ENCODE measurements at regions not wholly inside any gene's neighbourhood (a gene's known extent, or its start where the extent isn't known, plus 50 kb on each side); places are given as distances from the start of the nearest gene placed in this dataset.

DNA sequence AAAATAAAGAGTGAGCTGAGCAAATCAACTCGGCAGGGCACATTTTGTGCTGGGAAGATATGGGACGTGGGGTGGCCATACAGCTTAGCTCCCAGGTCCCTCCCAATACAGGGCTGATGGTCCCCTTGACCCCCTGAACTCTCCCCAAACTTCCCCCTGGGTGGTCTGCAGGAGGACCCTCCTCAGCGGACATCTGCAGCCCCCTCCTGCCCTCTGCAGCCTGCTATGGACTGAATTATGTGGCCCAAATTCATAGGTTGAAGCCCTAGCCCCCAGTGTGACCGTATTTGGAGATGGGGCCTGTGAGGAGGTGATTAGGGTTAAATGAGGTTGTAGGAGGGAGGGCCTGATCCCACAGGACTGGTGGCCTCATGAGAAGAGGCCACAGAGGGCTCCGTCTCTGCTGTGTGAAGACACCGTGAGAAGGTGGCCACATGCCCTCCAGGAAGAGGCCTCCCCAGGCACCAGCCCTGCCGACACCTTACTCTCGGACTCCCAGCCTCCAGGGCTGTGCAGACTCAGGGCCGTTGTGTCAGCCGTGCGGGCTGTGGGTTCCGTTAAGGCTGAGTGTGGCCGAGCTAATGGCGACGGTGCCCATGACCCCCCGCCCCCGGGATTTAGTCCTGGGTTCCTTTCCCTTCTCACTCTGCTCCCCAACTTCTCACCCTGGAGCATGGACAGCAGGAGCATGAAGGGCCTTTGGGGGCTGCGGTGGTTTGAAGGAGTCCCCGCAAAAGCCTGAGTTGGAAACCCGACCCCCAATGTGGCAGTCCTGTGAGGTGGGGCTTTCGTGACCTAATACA lies 1042.8 kb downstream of the BRD1 start:
- TF ChIP-seq, protein P1, sequence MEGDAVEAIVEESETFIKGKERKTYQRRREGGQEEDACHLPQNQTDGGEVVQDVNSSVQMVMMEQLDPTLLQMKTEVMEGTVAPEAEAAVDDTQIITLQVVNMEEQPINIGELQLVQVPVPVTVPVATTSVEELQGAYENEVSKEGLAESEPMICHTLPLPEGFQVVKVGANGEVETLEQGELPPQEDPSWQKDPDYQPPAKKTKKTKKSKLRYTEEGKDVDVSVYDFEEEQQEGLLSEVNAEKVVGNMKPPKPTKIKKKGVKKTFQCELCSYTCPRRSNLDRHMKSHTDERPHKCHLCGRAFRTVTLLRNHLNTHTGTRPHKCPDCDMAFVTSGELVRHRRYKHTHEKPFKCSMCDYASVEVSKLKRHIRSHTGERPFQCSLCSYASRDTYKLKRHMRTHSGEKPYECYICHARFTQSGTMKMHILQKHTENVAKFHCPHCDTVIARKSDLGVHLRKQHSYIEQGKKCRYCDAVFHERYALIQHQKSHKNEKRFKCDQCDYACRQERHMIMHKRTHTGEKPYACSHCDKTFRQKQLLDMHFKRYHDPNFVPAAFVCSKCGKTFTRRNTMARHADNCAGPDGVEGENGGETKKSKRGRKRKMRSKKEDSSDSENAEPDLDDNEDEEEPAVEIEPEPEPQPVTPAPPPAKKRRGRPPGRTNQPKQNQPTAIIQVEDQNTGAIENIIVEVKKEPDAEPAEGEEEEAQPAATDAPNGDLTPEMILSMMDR (IDR thresholded peaks at IDR 0.05; ENCODE audit: unreplicated experiment in 3 of 3), result no peak
- Mint-ChIP-seq H3K27ac (no peak overlapping the region), H3K36me3 (ENCODE audit: low read depth) (no peaks in the 10 kb centered on the region), H3K4me3 (no peak overlapping the region), H3K4me1 (no peaks in the 10 kb centered on the region), H3K9me3 (peaks cover 3% of the 10 kb centered on the region), H3K27me3 (ENCODE audit: low read depth) (peaks cover 16% of the 10 kb centered on the region)

DNA sequence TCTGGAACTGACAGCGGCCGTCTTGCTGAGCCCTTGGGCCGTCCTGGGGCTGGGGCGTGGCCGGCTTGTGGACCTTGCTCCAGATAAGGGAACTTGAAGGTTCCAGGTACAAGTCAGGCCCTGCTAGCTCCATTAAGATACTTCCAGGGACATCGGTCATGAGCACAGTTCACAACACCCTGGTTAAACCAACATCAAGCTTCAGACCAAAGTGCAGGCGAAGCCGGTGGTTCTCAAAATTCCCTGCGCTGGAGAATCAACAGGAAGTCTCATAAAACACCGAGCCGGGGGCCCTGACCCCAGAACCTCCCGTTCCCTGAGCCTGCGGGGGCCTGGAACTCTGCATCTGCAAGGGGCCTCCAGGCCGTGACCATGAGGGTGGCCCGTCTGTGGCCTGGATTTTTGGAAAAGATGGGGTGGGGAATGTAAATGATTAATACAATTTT lies 1043.8 kb downstream of the BRD1 start:
- H3K4me3 Mint-ChIP-seq, result no peak overlapping the region
- H3K36me3 Mint-ChIP-seq (ENCODE audit: low read depth), result no peaks in the 10 kb centered on the region
- peaks cover 5% of the 10 kb centered on the region for H3K9me3 Mint-ChIP-seq
- TF ChIP-seq, protein P1 (IDR thresholded peaks at IDR 0.05; ENCODE audit: unreplicated experiment in 3 of 3), result no peak
- no peaks in the 10 kb centered on the region for H3K4me1 Mint-ChIP-seq
- H3K27me3 Mint-ChIP-seq (ENCODE audit: low read depth), result peaks cover 16% of the 10 kb centered on the region
- H3K27ac Mint-ChIP-seq, result no peak overlapping the region

DNA sequence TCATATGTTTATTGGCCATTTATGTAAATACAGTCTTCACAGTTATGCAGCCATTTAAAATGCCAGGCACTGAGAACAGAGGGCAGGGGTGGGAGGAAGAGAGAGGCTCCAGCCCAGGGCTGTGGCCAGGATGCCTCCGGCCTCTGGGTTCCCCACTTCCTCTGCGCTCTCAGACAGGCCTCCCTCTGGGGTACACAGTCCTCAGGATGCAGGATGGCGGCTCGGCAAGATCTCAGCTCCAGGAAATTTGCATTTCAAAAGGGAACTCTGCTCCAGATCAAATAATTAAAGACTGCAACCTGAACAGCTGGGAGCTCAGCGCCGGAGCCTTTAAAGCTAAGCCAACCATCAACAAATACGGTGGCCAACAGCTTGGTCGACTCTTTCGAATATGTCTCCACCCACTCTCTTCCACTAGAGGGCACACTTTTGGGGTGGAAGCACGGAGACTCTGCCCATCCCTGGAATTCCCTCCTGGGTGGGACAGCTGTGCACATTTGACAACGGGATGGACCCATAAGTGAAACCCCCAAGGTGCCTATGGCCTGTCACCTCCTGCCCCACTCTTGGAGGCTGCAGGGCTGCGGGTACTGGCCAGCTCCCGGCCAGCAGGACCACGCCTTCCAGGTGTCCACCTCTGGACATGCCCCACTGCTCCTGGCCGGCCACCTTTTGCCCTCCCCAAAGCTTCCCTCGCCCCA lies 1044.7 kb downstream of the BRD1 start:
- Mint-ChIP-seq H3K9me3 (peaks cover 7% of the 10 kb centered on the region), H3K27me3 (ENCODE audit: low read depth) (peaks cover 16% of the 10 kb centered on the region), H3K27ac (no peak overlapping the region), H3K4me1 (no peaks in the 10 kb centered on the region), H3K36me3 (ENCODE audit: low read depth) (no peaks in the 10 kb centered on the region), H3K4me3 (no peak overlapping the region)
- TF ChIP-seq, protein P1 (IDR thresholded peaks at IDR 0.05; ENCODE audit: unreplicated experiment in 3 of 3), result peak; percentile 12 to 33 (median 18)

DNA sequence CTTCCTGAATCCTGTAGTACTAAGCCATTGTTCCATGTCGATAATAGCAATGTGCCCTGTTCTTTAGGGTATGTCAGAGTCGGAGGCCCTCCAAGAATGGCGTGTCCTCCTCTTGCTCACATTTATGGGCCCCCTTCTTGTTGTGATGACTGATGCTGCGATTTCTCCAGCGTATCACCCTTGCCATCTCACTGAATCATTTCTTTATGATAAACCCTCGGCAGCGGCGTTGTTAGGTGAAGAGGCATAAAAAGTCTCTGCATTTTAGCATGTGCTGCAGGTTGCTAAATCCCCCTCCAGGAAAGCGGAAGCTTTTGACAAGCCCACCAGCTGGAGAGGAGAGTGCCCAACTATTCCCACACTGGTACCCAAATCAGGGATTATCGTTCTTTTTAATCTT lies 1045.3 kb downstream of the BRD1 start:
- TF ChIP-seq, protein P1 (IDR thresholded peaks at IDR 0.05; ENCODE audit: unreplicated experiment in 3 of 3), result no peak
- Mint-ChIP-seq H3K27ac (no peak overlapping the region), H3K27me3 (ENCODE audit: low read depth) (peaks cover 20% of the 10 kb centered on the region), H3K4me1 (no peaks in the 10 kb centered on the region), H3K36me3 (ENCODE audit: low read depth) (no peaks in the 10 kb centered on the region), H3K9me3 (peaks cover 10% of the 10 kb centered on the region), H3K4me3 (no peak overlapping the region)

DNA sequence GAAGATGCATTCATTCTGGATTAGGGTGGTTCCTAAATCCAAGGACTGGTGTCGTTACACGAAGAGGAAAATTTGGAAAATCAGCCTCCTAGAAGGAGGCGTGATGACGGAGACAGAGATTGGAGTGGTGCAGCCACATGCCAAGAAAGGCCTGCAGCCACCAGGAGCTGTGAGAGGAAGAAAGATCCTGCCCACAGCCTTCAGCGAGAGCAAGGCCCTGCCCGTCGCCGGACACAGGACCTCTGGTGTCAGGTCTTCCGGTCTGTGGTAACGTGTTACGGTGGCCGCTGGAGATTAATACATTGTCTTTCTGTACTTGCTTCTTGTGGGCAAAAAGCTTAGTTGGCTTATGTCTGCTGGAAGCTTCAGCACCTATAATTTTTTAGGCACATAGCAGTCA lies 1045.8 kb downstream of the BRD1 start:
- Mint-ChIP-seq H3K36me3 (ENCODE audit: low read depth) (no peaks in the 10 kb centered on the region), H3K27ac (no peak overlapping the region), H3K4me3 (no peak overlapping the region), H3K9me3 (peaks cover 10% of the 10 kb centered on the region), H3K4me1 (no peaks in the 10 kb centered on the region), H3K27me3 (ENCODE audit: low read depth) (peaks cover 21% of the 10 kb centered on the region)
- TF ChIP-seq, protein P1 (IDR thresholded peaks at IDR 0.05; ENCODE audit: unreplicated experiment in 3 of 3), result no peak

Measured in nephron (organoid).